Liver (tissue), 3 donors: ENCODE measurements at regions not wholly inside any gene's neighbourhood (a gene's known extent, or its start where the extent isn't known, plus 50 kb on each side); places are given as distances from the start of the nearest gene placed in this dataset.

Experiments
- CTCF ChIP-seq: fragments of 150-350 bp; IDR thresholded peaks from 2 replicates; pipeline ENCODE4 v1.5.1; 2017; ENCODE audit warnings: improper control_type of control experiment, low read depth, low read length; ENCODE audit not compliant: missing input control
- EGR1 ChIP-seq, 2 donors: IDR thresholded peaks; 2 replicates each; pipeline ENCODE4 v1.6.1; 2016 to 2018; ENCODE audit warnings: antibody characterized with exemption in 2 of 2, low read depth in 2 of 2
- FOXA1 ChIP-seq: IDR thresholded peaks from 2 replicates; pipeline ENCODE4 v1.6.1; 2016; ENCODE audit warnings: antibody characterized with exemption
- GABPA ChIP-seq, 2 donors: IDR thresholded peaks in 1 of 2; conservative IDR thresholded peaks in 1 of 2; 2 replicates each; pipeline ENCODE4 v1.6.1; 2016; ENCODE audit warnings: antibody characterized with exemption in 2 of 2, mild to moderate bottlenecking in 1 of 2, moderate library complexity in 1 of 2
- HNF4A ChIP-seq, 2 donors: conservative IDR thresholded peaks; 2 replicates each; pipeline ENCODE4 v1.6.1; 2016; ENCODE audit warnings: antibody characterized with exemption in 2 of 2, mild to moderate bottlenecking in 2 of 2
- JUND ChIP-seq, 2 donors: IDR thresholded peaks; 2 replicates each; pipeline ENCODE4 v1.6.1; 2016; ENCODE audit warnings: antibody characterized with exemption in 2 of 2
- RAD21 ChIP-seq, 2 donors: IDR thresholded peaks; 2 replicates each; pipeline ENCODE4 v1.6.1; 2016; ENCODE audit warnings: antibody characterized with exemption in 2 of 2, mild to moderate bottlenecking in 2 of 2
- REST ChIP-seq: IDR thresholded peaks from 2 replicates; pipeline ENCODE4 v1.6.1; 2016; ENCODE audit warnings: antibody characterized with exemption, mild to moderate bottlenecking
- YY1 ChIP-seq: IDR thresholded peaks from 2 replicates; pipeline ENCODE4 v1.6.1; 2016; ENCODE audit warnings: antibody characterized with exemption, mild to moderate bottlenecking
- donor health status: healthy.
- donor health status: healthy.

GRCh38 chr9:86672966-86673365 lies 274.3 kb downstream of the GAS1 start:
- TF ChIP-seq CTCF (no peak), GABPA (IDR thresholded peaks at IDR 0.05 in 1 of 2, conservative IDR thresholded peaks at IDR 0.05 in 1 of 2) (no peak), FOXA1 (no peak), REST (no peak), YY1 (no peak), JUND (IDR thresholded peaks at IDR 0.05) (no peak), RAD21 (IDR thresholded peaks at IDR 0.05) (no peak), HNF4A (conservative IDR thresholded peaks at IDR 0.05) (no peak), EGR1 (IDR thresholded peaks at IDR 0.05; ENCODE audit: low read depth in 2 of 2) (no peak)
